Neural cell (in vitro differentiated cells): ENCODE measurements at regions not wholly inside any gene's neighbourhood (a gene's known extent, or its start where the extent isn't known, plus 50 kb on each side); places are given as distances from the start of the nearest gene placed in this dataset.

Experiments
- EP300 ChIP-seq: fragments of 450-650 bp; conservative IDR thresholded peaks from 2 replicates; pipeline ENCODE4 v1.6.1; 2014; ENCODE audit warnings: antibody characterized with exemption, mild to moderate bottlenecking, moderate library complexity; ENCODE audit not compliant: poor library complexity, severe bottlenecking
- EZH2 ChIP-seq: fragments of 200-600, 300-800 bp; shearing (Covaris generic), sonication (generic); IDR thresholded peaks from 2 replicates; pipeline ENCODE4 v1.6.1; 2014; ENCODE audit warnings: antibody characterized with exemption, low read length, borderline replicate concordance, mild to moderate bottlenecking; ENCODE audit not compliant: insufficient read depth, poor library complexity, severe bottlenecking
- MXI1 ChIP-seq: fragments of 450-650 bp; conservative IDR thresholded peaks from 2 replicates; pipeline ENCODE4 v1.6.1; 2014; ENCODE audit warnings: antibody characterized with exemption, mild to moderate bottlenecking; ENCODE audit not compliant: poor library complexity, severe bottlenecking
- POLR2AphosphoS5 ChIP-seq: IDR thresholded peaks from 2 replicates; pipeline ENCODE4 v1.6.1; 2012
- RAD21 ChIP-seq: fragments of 450-650 bp; conservative IDR thresholded peaks from 2 replicates; pipeline ENCODE4 v1.6.1; 2014; ENCODE audit warnings: antibody characterized with exemption, mild to moderate bottlenecking, moderate library complexity
- SMC3 ChIP-seq: fragments of 450-650 bp; conservative IDR thresholded peaks from 2 replicates; pipeline ENCODE4 v1.6.1; 2014; ENCODE audit warnings: antibody characterized with exemption, mild to moderate bottlenecking, moderate library complexity; ENCODE audit not compliant: poor library complexity
- TAF1 ChIP-seq: IDR thresholded peaks from 2 replicates; pipeline ENCODE4 v1.6.1; 2012; ENCODE audit warnings: low read depth
- TF ChIP-seq, protein P1 (sequence below): fragments of 450-650 bp; IDR thresholded peaks from 2 replicates; pipeline ENCODE4 v1.5.1; 2014; ENCODE audit warnings: antibody characterized with exemption, mild to moderate bottlenecking, moderate library complexity; ENCODE audit not compliant: poor library complexity, severe bottlenecking
- TF ChIP-seq, protein P2 (sequence below): IDR thresholded peaks from 2 replicates; pipeline ENCODE4 v1.6.1; 2012; ENCODE audit warnings: borderline replicate concordance

DNA sequence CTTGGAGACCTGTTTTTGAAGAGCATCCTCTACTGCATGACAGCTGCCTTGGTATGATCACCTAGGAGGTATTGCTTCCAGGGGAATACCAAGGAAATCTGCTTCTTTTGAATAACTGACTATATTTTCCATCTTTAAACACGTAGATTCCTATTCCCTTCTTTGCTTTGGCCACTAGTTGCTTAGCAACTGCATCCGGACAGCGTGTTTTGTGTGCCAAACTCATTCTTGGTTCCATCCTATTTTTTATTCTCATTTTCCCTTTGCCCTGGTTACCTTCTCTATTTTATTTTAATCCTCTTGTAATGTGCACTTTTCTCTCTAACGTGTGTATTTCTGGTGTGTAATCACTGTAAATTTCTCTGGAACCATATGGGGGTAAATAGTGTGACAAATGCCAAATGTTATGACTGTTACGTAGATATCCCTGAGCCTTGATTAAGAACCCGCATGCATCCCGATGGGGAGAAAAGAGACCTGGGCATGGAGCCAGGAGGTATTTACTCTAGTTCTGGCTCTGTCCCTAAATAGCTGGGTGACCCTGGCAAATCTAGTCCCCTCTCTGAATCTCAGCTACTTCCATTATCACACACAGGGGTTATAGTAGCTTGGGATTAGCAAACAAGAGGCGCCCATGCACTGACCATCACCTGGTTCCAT lies 241.7 kb downstream of the MIAT start:
- TF ChIP-seq, protein P1, sequence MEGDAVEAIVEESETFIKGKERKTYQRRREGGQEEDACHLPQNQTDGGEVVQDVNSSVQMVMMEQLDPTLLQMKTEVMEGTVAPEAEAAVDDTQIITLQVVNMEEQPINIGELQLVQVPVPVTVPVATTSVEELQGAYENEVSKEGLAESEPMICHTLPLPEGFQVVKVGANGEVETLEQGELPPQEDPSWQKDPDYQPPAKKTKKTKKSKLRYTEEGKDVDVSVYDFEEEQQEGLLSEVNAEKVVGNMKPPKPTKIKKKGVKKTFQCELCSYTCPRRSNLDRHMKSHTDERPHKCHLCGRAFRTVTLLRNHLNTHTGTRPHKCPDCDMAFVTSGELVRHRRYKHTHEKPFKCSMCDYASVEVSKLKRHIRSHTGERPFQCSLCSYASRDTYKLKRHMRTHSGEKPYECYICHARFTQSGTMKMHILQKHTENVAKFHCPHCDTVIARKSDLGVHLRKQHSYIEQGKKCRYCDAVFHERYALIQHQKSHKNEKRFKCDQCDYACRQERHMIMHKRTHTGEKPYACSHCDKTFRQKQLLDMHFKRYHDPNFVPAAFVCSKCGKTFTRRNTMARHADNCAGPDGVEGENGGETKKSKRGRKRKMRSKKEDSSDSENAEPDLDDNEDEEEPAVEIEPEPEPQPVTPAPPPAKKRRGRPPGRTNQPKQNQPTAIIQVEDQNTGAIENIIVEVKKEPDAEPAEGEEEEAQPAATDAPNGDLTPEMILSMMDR = no peak
- TF ChIP-seq RAD21 = no peak
- TF ChIP-seq EZH2 = no peak
- TF ChIP-seq MXI1 = no peak
- no peak for TF ChIP-seq EP300
- TF ChIP-seq, protein P2, sequence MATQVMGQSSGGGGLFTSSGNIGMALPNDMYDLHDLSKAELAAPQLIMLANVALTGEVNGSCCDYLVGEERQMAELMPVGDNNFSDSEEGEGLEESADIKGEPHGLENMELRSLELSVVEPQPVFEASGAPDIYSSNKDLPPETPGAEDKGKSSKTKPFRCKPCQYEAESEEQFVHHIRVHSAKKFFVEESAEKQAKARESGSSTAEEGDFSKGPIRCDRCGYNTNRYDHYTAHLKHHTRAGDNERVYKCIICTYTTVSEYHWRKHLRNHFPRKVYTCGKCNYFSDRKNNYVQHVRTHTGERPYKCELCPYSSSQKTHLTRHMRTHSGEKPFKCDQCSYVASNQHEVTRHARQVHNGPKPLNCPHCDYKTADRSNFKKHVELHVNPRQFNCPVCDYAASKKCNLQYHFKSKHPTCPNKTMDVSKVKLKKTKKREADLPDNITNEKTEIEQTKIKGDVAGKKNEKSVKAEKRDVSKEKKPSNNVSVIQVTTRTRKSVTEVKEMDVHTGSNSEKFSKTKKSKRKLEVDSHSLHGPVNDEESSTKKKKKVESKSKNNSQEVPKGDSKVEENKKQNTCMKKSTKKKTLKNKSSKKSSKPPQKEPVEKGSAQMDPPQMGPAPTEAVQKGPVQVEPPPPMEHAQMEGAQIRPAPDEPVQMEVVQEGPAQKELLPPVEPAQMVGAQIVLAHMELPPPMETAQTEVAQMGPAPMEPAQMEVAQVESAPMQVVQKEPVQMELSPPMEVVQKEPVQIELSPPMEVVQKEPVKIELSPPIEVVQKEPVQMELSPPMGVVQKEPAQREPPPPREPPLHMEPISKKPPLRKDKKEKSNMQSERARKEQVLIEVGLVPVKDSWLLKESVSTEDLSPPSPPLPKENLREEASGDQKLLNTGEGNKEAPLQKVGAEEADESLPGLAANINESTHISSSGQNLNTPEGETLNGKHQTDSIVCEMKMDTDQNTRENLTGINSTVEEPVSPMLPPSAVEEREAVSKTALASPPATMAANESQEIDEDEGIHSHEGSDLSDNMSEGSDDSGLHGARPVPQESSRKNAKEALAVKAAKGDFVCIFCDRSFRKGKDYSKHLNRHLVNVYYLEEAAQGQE = no peak
- TF ChIP-seq TAF1 = no peak
- no peak for TF ChIP-seq POLR2AphosphoS5
- TF ChIP-seq SMC3 = no peak
